ENCODE measurements at regions not wholly inside any gene's neighbourhood (a gene's known extent, or its start where the extent isn't known, plus 50 kb on each side); places are given as distances from the start of the nearest gene placed in this dataset.
"Not testable (repeated sequence)": the region's sequence is repeated elsewhere in the genome, so short reads cannot be mapped to it uniquely, and the experiment has no call there.

DNA sequence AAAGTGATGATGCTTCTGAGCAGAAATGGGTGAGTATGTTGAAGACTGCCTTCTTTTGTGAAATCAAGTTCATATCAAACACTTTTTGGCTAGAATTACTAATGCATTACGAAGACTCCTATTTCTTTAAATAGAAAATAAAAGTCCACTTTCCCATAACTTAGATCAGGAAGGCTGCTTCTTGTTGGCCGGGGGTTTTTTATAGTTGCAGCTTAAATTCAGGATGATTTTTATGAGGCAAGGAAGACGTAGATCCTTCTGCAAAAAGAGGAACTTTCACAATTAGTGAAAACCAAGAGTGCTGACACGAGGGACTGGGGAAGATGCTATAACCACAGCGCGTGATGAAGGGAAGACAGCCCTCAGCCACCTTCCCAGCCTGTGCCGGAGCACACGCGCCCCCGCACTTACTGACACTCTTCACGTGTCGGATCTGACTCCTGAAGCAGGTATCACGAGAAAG is 206.1 kb upstream of the PRDM1 start:
- DNase-seq, result no peak

GRCh38 chr6:105879146-105879545 is 207.0 kb upstream of the PRDM1 start:
- DNase-seq, result no peak

- peak; percentile 24 for DNase-seq
Measured at GRCh38 chr6:105875974-105876640, 210.0 kb upstream of the PRDM1 start.

DNA sequence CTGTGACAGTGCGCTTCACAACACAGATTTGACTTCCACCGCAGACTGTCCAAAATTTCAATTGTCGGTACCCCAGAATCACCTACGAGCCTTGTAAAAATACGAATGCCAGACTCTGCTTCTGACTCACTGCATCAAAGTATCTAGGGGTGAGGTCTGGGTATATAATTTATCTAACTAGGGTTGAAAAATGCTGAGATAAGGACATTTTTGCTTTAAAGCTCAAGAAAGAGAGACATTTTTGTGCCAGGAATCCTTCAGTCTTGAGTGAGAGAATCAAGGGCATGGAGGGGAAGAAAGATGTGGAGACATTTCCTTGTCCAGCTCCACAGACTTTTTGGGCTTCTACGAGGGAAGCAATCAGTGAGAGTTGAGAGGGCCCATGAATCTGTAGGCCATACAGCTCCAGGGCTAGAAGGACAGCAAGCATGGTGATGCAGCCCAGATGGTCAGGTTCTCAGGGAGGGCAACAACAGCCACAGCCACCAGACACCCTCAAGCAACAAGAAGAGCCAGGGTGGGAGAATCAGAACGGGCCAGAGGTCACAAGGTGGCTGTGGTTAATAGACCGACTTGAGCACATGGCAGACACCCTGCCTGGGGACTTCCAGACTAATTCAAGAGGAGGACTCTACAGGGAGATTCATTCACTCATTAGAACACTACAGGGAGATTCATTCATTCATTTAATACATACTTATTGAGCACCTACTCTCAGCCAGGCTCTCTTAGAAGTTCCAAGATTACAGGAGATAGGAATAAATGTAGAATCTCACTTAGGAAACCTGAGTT is 211.1 kb upstream of the PRDM1 start:
- no peak for DNase-seq

- DNase-seq, result no peak
Measured at GRCh38 chr6:105873799-105874198, 212.3 kb upstream of the PRDM1 start.

GRCh38 chr6:105873211-105873704 is 212.9 kb upstream of the PRDM1 start:
- peak; percentile 40 for DNase-seq

- DNase-seq, result no peak
Measured at GRCh38 chr6:105872249-105872648, 213.9 kb upstream of the PRDM1 start.

DNA sequence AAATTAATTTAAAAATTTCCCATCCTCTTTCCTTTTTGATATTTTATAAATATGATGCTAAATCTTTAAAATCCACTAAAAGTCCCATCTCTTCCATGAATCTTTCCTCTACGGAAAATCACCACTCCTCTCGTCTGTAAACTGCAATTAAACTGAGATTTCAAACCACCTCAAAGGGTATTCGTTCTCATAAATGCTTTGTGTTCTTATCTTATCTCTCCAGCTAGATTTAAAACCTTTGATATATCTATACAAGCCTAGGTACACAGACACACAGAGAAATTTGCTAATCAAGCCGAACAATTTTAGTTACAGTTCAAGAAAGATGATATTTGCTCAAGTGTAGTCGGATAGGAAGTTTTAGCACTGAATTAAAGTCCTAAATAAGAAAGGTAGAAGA is 214.6 kb upstream of the PRDM1 start:
- no peak for DNase-seq

DNA sequence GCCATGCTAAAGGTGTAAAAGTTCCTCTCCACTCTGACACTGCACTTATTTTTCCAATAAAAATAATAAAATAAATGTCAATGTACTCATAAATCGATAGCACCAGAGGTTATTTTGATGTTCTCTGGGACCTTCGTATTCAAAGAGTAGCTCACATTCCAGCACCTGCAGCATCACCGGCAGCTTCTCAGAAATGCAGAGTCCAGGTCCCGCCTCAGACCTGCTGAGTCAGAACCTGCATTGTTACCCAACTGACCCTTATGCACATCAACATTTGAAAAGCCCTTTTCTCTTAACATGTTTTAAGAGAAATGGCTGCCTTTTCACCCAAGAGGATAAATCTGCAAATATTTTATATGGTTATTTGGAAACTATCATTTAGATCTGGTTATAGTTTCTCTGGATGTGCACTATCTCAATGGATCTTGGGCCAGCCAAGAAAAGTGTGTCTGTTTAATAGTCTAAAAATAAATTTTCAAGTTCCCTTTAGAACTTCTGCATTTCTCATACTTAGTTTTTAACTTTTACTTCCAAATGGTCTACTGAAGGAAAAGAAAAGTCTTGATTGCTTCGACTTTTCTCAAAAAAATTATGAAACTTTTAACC is 216.2 kb upstream of the PRDM1 start:
- DNase-seq, result no peak

DNA sequence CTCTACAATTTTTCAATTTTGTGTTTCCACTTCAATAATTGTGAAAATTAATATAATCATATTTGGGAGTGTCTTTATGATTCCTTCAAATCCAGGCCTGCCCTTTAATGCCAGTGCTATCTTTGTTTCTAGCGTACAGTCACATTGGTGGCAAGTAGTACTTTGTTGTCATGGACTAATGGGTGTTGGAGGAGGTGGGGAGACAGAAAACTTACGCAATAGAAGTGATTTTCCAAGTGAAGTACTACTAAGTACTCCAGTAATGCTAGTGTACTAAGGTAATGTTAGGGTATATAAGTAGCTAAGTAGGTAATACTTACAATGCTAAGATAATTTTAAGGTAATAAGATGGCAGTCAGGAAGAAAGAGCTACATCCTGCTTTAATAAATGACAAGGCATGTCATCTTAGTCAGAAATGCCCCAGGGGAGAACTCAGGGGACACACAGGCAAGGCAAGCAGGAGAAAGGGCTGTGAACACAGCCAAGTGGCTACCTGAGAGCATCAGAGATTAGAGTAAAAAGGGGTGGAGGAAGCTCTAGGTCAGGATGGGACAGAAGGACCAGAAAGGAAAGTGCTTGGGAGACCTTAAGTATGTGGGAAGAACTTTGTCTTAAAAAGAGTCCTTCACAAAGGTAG is 217.2 kb upstream of the PRDM1 start:
- no peak for DNase-seq

DNA sequence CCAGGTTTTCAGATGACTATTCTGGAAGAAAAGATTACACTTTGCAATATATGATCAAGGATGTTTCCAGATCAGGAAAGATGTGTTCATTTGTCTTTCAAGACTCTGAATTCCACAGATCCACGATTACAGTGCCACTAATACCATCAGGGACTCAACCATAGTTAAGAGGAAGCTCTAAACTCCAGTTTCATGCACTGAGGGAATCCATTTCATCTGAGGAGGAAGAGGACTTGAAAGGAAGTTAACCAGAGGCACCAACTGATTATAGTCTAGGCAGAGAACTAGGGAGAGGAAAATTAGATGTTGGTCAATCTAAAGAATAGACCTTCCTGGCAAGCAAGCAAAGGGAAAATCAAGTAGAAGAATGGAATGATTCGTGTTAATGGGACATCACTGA is 218.3 kb upstream of the PRDM1 start:
- DNase-seq, result no peak

- DNase-seq, result no peak
Measured at GRCh38 chr6:105867277-105867676, 218.9 kb upstream of the PRDM1 start.

DNA sequence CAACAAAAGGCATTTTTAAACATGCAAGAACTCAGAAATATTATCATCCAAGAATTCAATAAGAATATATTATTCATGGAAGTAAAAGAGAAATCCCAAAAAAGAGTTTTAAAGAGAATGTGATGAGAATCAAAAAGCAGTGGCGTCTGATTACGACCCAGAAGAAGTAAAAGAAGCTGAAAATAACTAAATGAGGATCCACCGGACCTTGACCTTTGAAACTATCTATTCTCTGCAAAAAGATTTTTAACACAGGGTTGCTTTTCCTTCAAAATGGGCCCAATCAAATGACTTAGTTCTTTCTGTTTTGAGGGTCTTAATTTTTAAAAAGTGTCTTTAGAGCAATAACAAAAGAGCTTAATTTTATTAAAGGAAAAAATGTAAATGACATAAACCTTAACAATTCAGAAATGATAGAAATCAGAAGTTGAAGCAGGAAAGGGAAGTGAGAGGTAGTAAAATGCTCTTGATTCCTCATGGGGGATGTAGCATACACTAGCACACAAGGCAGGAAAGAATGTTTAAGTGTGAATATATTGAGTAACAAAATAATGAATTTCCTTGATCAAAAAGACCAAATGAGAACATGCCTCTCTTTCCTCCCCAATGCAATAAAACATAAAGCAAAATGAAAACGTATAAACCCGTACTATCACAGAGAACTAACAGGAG is 223.1 kb upstream of the PRDM1 start:
- DNase-seq, result no peak

- not testable (repeated sequence) for DNase-seq
Measured at GRCh38 chr6:105860927-105861326, 225.2 kb upstream of the PRDM1 start.

- no peak for DNase-seq
Measured at GRCh38 chr6:105859457-105859856, 226.7 kb upstream of the PRDM1 start.

DNA sequence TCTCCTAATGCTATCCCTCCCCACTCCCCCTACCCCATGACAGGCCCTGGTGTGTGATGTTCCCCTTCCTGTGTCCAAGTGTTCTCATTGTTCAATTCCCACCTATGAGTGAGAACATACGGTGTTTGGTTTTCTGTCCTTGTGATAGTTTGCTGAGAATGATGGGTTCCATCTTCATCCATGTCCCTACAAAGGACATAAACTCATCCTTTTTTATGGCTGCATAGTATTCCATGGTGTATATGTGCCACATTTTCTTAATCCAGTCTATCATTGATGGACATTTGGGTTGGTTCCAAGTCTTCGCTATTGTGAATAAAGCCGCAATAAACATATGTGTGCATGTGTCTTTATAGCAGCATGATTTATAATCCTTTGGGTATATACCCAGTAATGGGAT is 227.5 kb upstream of the PRDM1 start:
- not testable (repeated sequence) for DNase-seq

DNA sequence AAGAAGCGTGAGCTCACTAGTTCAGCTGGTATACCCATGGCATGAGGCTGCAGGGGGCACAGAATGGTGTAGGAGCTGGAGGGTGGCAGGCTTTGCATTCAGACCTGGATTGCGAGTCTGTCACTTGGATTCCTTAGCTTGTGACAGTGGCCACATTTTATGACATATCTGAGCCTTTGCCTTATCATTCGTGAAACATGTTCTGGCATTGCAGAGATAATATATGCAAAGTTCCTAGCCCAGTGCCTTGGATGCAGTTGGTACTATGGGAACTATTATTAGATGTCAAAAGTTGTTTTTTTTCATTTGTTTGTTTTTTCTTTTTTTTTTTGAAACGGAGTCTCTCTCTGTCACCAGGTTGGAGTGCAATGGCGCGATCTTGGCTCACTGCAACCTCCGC is 230.7 kb upstream of the PRDM1 start:
- DNase-seq, result no peak

GRCh38 chr6:105853979-105854378 is 232.2 kb upstream of the PRDM1 start:
- DNase-seq, result not testable (repeated sequence)

GRCh38 chr6:105851606-105852005 is 234.5 kb upstream of the PRDM1 start:
- peak; percentile 14 for DNase-seq

DNA sequence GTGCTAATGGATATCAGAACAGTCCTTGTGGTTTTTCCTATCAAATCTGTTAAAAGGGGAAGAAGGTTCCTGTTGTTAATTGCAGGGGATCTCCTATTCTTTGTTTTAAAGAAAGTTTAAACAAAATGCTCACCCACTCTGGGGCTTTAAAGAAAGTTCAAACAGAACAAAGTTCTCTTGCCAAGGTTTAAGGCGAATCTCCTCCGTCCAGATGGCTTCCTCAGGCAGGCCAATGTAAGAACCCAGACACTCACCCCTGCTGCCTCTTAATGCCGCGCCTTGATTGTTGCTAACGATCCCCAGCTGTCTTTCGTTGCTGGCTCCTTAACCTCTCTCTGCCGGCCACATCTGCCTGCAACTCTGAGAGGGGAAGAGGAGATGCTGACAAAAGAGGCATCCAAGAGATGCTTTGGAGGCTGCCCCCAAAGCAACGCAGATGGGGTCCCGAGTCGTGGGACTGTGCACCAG is 235.0 kb upstream of the PRDM1 start:
- peak; percentile 64 for DNase-seq

DNA sequence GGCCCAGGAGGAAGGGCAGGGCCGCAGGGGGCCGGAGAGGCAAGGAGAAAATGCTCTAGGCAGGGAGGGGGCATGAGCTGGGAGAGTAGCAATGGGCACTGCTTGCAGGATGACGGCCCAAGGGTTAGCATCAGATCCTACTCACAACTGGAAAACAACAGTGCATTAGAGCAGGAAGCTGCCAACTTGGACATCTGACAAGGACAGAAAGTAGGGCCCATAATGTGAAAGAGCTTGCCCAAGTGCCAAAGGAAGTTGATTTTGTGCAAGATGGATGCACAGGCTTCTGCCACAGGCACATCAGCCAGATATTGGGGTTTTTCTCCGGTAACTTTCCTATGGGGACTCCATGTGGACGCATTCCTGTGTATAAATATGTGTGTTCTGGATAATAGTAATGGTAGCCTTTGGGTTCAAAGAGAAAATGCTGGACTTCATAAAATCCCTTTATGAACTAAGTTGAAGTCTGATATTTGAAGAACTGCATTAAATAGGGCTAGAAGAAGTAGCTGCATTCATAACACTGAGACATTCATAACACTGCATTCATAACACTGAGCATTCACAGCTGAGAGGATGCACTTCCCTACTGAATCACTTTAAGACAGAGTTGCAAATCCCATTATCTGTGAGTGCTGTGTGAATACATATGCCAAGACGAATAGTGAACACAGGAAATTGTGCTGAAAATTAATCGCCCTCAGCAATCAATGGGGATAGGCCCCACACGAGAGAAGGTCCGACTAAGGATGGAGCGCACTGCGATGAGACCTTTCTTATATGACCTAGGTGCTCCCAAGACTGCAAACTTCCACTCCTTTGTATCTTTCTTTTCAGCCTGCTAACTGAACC is 235.6 kb upstream of the PRDM1 start:
- peak; percentile 29 for DNase-seq

Measured in tongue (tissue), 1 donor.